Endothelial cell of umbilical vein (primary cell): ENCODE measurements at regions not wholly inside any gene's neighbourhood (a gene's known extent, or its start where the extent isn't known, plus 50 kb on each side); places are given as distances from the start of the nearest gene placed in this dataset.

Experiments used
- BruUV-seq: library from RNA; stranded (reverse); fragments of 400-500 nt; replicated peaks from 2 replicates; lab custom pipeline; 2021; lab: Mats Ljungman, UMichigan
- CTCF ChIA-PET: fragments of 300-600, 350-600 bp; sonication (Branson Sonifier 250); formaldehyde crosslinking; loops from one replicate; lab custom pipeline; 2021; ENCODE audit warnings: antibody characterized with exemption, inconsistent platforms; lab: Charles Lee
- POLR2A ChIA-PET: fragments of 300-600, 350-600 bp; sonication (Branson Sonifier 250); formaldehyde crosslinking; loops from one replicate; lab custom pipeline; 2021; ENCODE audit warnings: antibody characterized with exemption, inconsistent platforms; lab: Charles Lee
- DNase-seq: peaks from one replicate; pipeline ENCODE4 v3.0.0-alpha.2; 2011; ENCODE audit warnings: low read depth, low spot score
- FAIRE-seq: peaks from 2 replicates; lab custom pipeline; 2011; peaks lifted over from hg19 to GRCh38; lab: Jason Lieb, UNC
- H2AFZ ChIP-seq: 2 replicates; pipeline ENCODE4 v1.6.0; 2012; ENCODE audit warnings: low read depth, low read length, control low read depth, inconsistent platforms
- H3K27ac ChIP-seq: 2 replicates; pipeline ENCODE4 v1.5.1; 2011; ENCODE audit warnings: low read depth, mild to moderate bottlenecking, control low read depth, low read length, moderate library complexity; ENCODE audit not compliant: insufficient read depth
- H3K27me3 ChIP-seq, 2 experiments: 2 replicates each; pipeline versions ENCODE4 v1.6.0 to v1.6.1; 2011; ENCODE audit warnings: low read length in 2 of 2, mixed read lengths in 1 of 2; ENCODE audit not compliant: control insufficient read depth in 2 of 2, insufficient read depth in 2 of 2
- H3K36me3 ChIP-seq, 2 experiments: 2 replicates in 1 of 2; 3 replicates in 1 of 2; pipeline ENCODE4 v1.5.1; 2011; ENCODE audit warnings: low read length in 2 of 2, mild to moderate bottlenecking in 1 of 2, moderate library complexity in 1 of 2; ENCODE audit not compliant: control insufficient read depth in 2 of 2, insufficient read depth in 2 of 2; ENCODE audit errors: extremely low read depth in 1 of 2
- H3K4me1 ChIP-seq: 3 replicates; pipeline ENCODE4 v1.5.1; 2011; ENCODE audit warnings: mild to moderate bottlenecking, low read length; ENCODE audit not compliant: control insufficient read depth, insufficient read depth; ENCODE audit errors: extremely low read depth
- H3K4me2 ChIP-seq: 2 replicates; pipeline ENCODE4 v1.6.1; 2011; ENCODE audit warnings: low read length, control low read depth, mixed read lengths; ENCODE audit not compliant: insufficient read depth
- H3K4me3 ChIP-seq, 3 experiments: fragments of 200-600 bp in 1 of 3; sonication (generic), shearing (Covaris generic) in 1 of 3; replicated peaks in 1 of 3; 2 replicates each; pipeline ENCODE4 v1.5.1; 2011 to 2016; ENCODE audit warnings: control low read depth in 3 of 3, low read length in 3 of 3, mild to moderate bottlenecking in 2 of 3, inconsistent platforms in 1 of 3, low read depth in 1 of 3, moderate library complexity in 1 of 3; ENCODE audit not compliant: insufficient read depth in 1 of 3
- H3K79me2 ChIP-seq: 2 replicates; pipeline ENCODE4 v1.6.0; 2012; ENCODE audit warnings: low read length, inconsistent platforms; ENCODE audit not compliant: control insufficient read depth, insufficient read depth
- H3K9ac ChIP-seq: replicated peaks from 2 replicates; pipeline ENCODE3; 2011; ENCODE audit warnings: low read length, control low read depth; ENCODE audit not compliant: insufficient read depth; ENCODE audit errors: extremely low read depth
- H3K9me1 ChIP-seq: replicated peaks from 3 replicates; pipeline ENCODE4 v1.6.0; 2011; ENCODE audit warnings: mild to moderate bottlenecking, low read length; ENCODE audit not compliant: control insufficient read depth, insufficient read depth; ENCODE audit errors: extremely low read depth
- H3K9me3 ChIP-seq: replicated peaks from 2 replicates; pipeline ENCODE4 v1.5.1; 2012; ENCODE audit warnings: low read length, inconsistent platforms; ENCODE audit not compliant: control insufficient read depth, insufficient read depth
- H4K20me1 ChIP-seq: replicated peaks from 2 replicates; pipeline ENCODE3; 2011; ENCODE audit warnings: mild to moderate bottlenecking, low read length; ENCODE audit not compliant: control insufficient read depth, insufficient read depth; ENCODE audit errors: extremely low read depth
- EZH2 ChIP-seq: IDR thresholded peaks from 2 replicates; pipeline ENCODE4 v1.6.1; 2012; ENCODE audit warnings: borderline replicate concordance, low read depth, mild to moderate bottlenecking, moderate library complexity, low read length, inconsistent platforms; ENCODE audit not compliant: severe bottlenecking
- GATA2 ChIP-seq: IDR thresholded peaks from 2 replicates; pipeline ENCODE4 v1.7.0; 2011; ENCODE audit warnings: low read depth, mild to moderate bottlenecking, moderate library complexity, mixed read lengths, low read length; ENCODE audit not compliant: insufficient read length, insufficient read depth
- JUN ChIP-seq: IDR thresholded peaks from 2 replicates; pipeline ENCODE4 v1.6.1; 2011; ENCODE audit warnings: borderline replicate concordance, low read depth; ENCODE audit not compliant: insufficient read length, insufficient read depth
- MAX ChIP-seq: IDR thresholded peaks from 2 replicates; pipeline ENCODE4 v1.6.1; 2011; ENCODE audit not compliant: insufficient read depth, insufficient read length
- POLR2AphosphoS5 ChIP-seq: IDR thresholded peaks from 2 replicates; pipeline ENCODE4 v1.6.1; 2012; ENCODE audit warnings: low read depth, mild to moderate bottlenecking, control low read depth, low read length, moderate library complexity; ENCODE audit not compliant: insufficient read depth
- dilution Hi-C: fragments of 300-500 bp; cut with MboI; formaldehyde crosslinking; loops from one replicate; pipeline ENCODE4 v1.15.0; 2019; ENCODE audit warnings: low sequenced_read_pairs; ENCODE audit not compliant: extremely low pct_ligation_motif_present
- intact Hi-C: fragments of 100-400 bp; cut with micrococcal nuclease; formaldehyde crosslinking; loops from one replicate; pipeline ENCODE4 v1.10.0; 2022
- TF ChIP-seq, protein P1 (sequence below), 2 donors: IDR thresholded peaks; 1 replicate in 1 of 2; 2 replicates in 1 of 2; pipeline ENCODE4 v1.5.1; 2011; ENCODE audit warnings: low read length in 2 of 2, mild to moderate bottlenecking in 2 of 2, moderate library complexity in 2 of 2, control low read depth in 1 of 2, inconsistent platforms in 1 of 2, low read depth in 1 of 2; ENCODE audit not compliant: insufficient read depth in 1 of 2; ENCODE audit errors: extremely low read depth in 1 of 2

- POLR2A ChIA-PET = no interaction called here
- Histone ChIP-seq H3K27me3 (no peaks in the 10 kb centered on the region), H3K4me1 (no peaks in the 10 kb centered on the region), H2AFZ (no peak overlapping the region), H4K20me1 (no peaks in the 10 kb centered on the region), H3K4me3 (no peak overlapping the region), H3K9ac (no peak overlapping the region), H3K79me2 (no peaks in the 10 kb centered on the region), H3K9me3 (no peaks in the 10 kb centered on the region), H3K9me1 (no peaks in the 10 kb centered on the region), H3K36me3 (no peaks in the 10 kb centered on the region), H3K27ac (no peak overlapping the region), H3K4me2 (no peak overlapping the region)
- dilution Hi-C loops = no loop called here
- FAIRE-seq (no peak), DNase-seq (peak; percentile 2)
- TF ChIP-seq MAX (no peak), POLR2AphosphoS5 (no peak), EZH2 (no peak), GATA2 (no peak), JUN (no peak)
- TF ChIP-seq, protein P1, sequence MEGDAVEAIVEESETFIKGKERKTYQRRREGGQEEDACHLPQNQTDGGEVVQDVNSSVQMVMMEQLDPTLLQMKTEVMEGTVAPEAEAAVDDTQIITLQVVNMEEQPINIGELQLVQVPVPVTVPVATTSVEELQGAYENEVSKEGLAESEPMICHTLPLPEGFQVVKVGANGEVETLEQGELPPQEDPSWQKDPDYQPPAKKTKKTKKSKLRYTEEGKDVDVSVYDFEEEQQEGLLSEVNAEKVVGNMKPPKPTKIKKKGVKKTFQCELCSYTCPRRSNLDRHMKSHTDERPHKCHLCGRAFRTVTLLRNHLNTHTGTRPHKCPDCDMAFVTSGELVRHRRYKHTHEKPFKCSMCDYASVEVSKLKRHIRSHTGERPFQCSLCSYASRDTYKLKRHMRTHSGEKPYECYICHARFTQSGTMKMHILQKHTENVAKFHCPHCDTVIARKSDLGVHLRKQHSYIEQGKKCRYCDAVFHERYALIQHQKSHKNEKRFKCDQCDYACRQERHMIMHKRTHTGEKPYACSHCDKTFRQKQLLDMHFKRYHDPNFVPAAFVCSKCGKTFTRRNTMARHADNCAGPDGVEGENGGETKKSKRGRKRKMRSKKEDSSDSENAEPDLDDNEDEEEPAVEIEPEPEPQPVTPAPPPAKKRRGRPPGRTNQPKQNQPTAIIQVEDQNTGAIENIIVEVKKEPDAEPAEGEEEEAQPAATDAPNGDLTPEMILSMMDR (IDR thresholded peaks at IDR 0.05; ENCODE audit: extremely low read depth in 1 of 2, insufficient read depth in 1 of 2, low read depth in 1 of 2, low read length in 2 of 2) = no peak
- no TSS peak for BruUV-seq
- intact Hi-C loops = no loop called here
- CTCF ChIA-PET = no interaction called here
Observed at GRCh38 chr11:134565343-134565891, 153.4 kb upstream of the B3GAT1 start.
